Tibial nerve (tissue), 3 donors: ENCODE measurements at regions not wholly inside any gene's neighbourhood (a gene's known extent, or its start where the extent isn't known, plus 50 kb on each side); places are given as distances from the start of the nearest gene placed in this dataset.

Experiments
- CTCF ChIP-seq, 5 experiments: fragments of 200-600 bp in 3 of 5; fragments of 450-650 bp in 2 of 5; sonication (generic) in 3 of 5; IDR thresholded peaks; one replicate each; pipeline ENCODE4 v1.5.1; 2016 to 2019; ENCODE audit warnings: antibody characterized with exemption in 5 of 5, mild to moderate bottlenecking in 3 of 5, moderate library complexity in 2 of 5
- POLR2A ChIP-seq, 2 donors: fragments of 450-650 bp; IDR thresholded peaks; one replicate each; pipeline ENCODE4 v1.6.1; 2017; ENCODE audit warnings: antibody characterized with exemption in 2 of 2, mild to moderate bottlenecking in 2 of 2, moderate library complexity in 2 of 2

- TF ChIP-seq POLR2A (IDR thresholded peaks at IDR 0.05) (no peak), CTCF (IDR thresholded peaks at IDR 0.05) (no peak)
These were observed 195.5 kb downstream of the BCL11A start for GRCh38 chr2:60357996-60358395.
